Inflammatory macrophage treated with lipopolysaccharide for 4 hours (primary cell): ENCODE measurements at regions not wholly inside any gene's neighbourhood (a gene's known extent, or its start where the extent isn't known, plus 50 kb on each side); places are given as distances from the start of the nearest gene placed in this dataset.
"Not testable (repeated sequence)": the region's sequence is repeated elsewhere in the genome, so short reads cannot be mapped to it uniquely, and the experiment has no call there.

Experiments used
- DNase-seq: peaks from one replicate; pipeline ENCODE4 v3.0.0-alpha.2; 2020

GRCh38 chr3:106488331-106488730, 619.5 kb upstream of the CBLB start:
- no peak for DNase-seq

DNA sequence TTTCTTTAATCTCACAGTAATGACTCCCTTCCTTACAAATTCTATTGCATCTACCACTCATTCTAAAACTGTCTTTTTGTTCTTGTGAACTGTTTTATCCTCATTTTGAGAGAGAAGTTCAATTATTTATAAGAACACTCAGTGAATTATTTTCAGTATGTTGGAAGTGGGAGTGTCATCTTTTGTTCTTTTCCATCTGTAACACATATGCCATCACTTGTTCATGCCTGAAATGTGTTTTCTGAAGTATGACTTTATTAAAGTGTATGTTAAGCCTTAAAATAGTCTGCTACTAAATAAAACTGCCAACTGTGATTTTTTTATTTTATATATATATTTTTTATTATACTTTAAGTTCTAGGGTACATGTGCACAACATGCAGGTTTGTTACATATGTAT, 623.0 kb upstream of the CBLB start:
- DNase-seq, result no peak

- no peak for DNase-seq
Observed at GRCh38 chr3:106508331-106508893, 639.6 kb upstream of the CBLB start.

GRCh38 chr3:106510206-106510605, 641.4 kb upstream of the CBLB start:
- no peak for DNase-seq

DNA sequence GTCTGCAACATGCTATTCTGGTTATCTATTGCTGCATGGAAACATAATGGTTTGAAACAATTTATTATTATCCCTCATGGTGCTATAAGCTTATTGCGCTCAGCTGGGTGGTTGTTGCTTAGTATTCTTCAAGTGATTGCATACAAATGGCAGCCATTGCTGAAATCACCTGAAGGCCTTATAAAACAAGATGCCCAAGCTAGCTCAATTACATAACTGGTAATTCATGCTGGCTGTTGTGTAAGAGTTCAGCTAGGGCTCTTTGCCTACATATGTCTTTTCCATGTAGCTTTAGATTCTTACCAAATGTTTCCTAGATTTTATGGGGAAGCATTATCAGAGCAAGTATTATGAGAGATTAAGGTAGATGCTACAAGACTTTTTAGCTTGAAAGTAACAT, 644.0 kb upstream of the CBLB start:
- DNase-seq, result no peak

DNA sequence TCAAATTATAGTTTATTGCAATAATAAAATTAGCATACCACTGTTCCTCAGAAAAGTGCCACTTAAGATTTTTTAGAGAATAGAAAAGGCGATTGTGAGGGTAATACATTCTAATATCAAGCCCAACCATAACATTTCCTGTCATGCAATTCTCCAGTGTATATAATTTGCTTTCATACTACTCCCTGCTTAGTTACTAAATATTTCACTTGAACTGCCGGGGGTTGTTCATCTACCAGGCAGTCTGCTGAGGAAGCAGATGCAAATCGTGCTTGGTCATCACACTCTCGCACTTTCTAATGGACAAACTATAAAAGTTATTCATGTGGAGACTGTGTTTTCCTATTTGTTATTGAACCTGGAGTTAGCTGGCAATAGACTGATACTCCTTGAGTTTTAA, 645.6 kb upstream of the CBLB start:
- no peak for DNase-seq

DNA sequence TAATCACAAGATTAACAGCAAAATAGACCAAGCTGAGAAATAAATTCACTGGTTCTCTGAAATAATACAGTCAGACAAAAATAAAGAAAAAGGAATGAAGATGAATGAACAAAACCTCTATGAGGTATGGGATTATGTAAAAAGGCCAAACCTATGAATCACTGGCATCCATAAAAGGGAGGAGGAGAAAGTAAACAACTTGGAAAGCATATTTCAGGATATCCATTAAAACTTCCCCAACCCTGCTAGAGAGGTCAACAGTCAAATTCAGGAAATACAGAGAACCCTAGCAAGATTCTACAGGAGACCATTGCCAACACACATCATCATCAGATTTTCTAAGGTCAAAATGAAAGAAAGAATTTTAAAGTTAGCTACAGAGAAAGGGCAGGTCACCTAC, 649.7 kb upstream of the CBLB start:
- no peak for DNase-seq

- no peak for DNase-seq
Observed at GRCh38 chr3:106522397-106522796, 653.6 kb upstream of the CBLB start.

DNA sequence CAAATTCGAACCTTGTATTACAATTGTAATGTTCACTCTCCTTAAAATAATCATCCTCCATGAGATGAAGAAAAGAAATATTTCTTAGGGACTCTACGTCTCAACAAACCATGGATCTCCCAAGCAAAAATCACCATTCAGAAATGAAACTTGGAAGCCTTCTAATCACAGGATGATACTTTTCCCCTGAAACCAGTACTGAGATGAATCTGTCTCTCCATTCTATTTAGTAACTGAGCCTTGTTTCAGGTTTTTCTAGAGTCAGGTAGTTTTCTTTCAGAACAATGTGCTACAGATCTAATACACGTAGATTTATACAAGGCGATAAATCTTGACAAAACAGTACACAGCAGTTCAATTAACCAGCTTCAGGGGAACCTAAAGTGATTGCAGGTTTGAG, 660.1 kb upstream of the CBLB start:
- DNase-seq, result no peak

DNA sequence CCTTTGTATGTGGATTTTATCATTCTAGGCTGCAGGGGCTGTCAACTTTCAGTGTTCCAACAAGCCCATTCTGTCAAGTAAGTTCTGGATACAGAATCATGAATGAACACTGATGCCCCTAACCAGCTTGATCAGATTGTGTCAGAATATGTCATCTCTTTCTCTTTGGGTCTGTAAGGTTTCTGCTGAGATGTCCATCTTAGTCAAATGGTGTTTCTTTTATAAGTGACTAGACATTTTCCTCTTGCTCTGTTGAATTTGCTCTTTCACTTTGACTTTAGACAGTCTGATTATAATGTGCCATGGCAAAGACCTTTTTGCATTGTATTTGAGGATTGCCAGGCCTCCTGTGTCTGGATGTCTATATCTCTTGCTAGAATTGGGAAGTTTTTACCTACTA, 660.9 kb upstream of the CBLB start:
- DNase-seq, result no peak

GRCh38 chr3:106530367-106530766, 661.6 kb upstream of the CBLB start:
- DNase-seq, result peak; percentile 13

- not testable (repeated sequence) for DNase-seq
Observed at GRCh38 chr3:106531771-106532329, 663.0 kb upstream of the CBLB start.

GRCh38 chr3:106533093-106533787, 664.4 kb upstream of the CBLB start:
- DNase-seq, result no peak

GRCh38 chr3:106533788-106534160, 665.0 kb upstream of the CBLB start:
- DNase-seq, result no peak

- DNase-seq, result peak; percentile 39
Observed at GRCh38 chr3:106534206-106534605, 665.4 kb upstream of the CBLB start.

DNA sequence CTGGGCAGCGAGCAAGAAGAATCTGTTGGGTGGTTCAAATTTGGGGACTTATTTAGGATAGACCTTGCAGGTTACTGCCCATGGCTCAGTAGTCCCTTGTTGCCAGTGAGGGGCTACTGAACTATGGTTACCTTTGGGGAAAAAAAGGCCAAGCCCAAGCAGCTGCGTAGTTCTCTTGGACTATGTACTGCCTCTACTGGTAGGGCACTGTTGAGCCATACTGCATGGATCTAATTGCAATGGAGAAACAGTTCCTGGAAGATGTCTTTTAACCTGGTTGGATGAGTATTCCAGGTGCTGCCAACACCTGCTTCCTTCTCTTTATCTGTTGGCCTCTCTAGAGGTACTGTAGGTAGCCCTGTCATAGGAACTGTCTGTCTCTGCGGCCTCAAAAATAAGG, 671.9 kb upstream of the CBLB start:
- DNase-seq, result no peak

DNA sequence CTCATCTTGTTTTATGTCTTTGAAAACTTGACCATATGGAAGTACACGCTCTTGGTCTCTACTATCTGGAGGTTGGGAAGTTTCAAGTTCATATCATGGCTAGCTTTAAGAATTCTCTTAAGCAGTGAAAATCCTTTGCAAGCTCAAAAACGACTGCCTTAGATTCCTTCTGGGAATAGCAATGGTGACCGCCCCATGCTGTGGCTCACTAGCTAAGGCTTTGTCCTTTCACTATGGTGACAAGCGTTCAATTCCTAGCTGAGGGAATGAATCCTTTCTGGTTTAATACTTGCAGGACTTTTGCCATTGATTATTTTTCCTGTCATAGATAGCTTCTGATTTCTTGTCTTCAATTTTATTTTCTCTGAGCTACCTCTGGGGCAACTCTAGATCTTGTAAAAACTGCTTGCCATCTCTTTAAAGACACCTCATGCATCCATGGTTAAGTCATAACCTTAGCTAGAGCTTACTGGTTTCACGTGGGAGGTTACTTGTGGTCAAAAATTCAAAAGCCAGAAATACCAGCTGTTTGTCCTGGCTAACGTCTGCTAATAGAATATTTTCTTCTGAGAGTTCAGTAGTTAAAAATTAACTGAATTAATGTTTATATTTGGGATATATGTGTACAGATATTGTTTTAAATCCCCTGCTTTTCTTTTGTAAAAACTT, 673.4 kb upstream of the CBLB start:
- DNase-seq, result no peak

- no peak for DNase-seq
Observed at GRCh38 chr3:106552351-106553043, 683.7 kb upstream of the CBLB start.

GRCh38 chr3:106560451-106560966, 691.7 kb upstream of the CBLB start:
- peak; percentile 69 for DNase-seq

DNA sequence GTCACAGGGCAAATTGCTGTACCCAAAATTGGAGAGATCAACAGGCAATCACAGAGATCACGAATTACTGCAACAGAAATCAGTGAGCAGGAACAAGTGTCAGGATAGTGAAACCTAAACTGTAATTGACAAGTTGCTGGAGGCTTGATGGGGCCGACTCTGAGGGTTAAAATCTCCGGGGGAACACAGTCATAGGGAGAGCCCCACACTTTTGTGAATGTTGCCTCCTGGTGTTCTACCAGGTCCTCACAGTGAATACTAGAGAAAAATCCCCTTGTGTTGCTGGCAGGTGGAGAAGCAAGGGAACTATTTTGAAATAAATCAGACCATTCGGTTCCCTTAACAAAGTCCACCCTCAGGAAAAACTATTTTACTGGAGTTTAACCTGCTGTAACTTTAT, 697.5 kb upstream of the CBLB start:
- DNase-seq, result no peak

DNA sequence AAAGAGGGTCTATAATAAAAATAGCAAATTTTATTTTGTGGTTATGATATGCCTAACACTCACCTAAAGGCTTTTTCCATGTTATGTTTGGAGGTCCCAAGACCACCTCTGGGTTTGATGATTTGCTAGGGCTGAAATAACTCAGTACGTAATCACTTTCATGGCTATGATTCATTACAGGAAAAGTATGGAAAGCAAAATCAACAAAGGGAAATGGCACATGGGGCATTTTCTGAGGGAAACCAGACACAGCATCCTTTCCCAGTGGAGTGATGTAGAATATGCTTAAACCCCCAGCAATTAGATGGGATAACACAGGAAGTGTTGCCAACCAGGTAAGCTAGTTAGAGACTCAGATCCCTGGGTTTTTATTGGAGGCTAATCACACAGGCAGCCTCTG, 701.6 kb upstream of the CBLB start:
- DNase-seq, result no peak

- DNase-seq, result no peak
Observed at GRCh38 chr3:106573605-106574004, 704.8 kb upstream of the CBLB start.

DNA sequence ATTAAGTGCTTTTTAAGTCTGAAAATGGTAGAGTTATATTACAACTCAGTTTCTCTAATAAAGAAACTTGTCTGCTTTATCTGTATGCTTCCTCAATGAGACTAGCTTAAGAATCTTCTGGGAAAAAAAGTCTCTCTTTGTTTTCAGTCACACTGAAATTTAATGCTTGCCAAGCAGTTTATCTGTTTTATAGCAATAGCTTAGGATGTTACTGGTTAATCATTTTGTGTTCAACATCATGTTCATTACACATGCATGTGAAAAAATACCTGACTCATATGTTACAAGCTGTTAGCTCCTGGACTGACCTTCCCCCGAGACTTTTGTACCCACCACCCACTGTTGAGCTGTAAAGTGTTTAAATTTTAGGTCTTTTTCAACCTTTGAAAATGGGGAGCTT, 706.2 kb upstream of the CBLB start:
- no peak for DNase-seq
